Neural progenitor cell (in vitro differentiated cells): ENCODE measurements at regions not wholly inside any gene's neighbourhood (a gene's known extent, or its start where the extent isn't known, plus 50 kb on each side); places are given as distances from the start of the nearest gene placed in this dataset.

Experiments used
- DNase-seq: peaks from one replicate; pipeline ENCODE4 v3.0.0-alpha.2; 2016; ENCODE audit warnings: low spot score
- H2AFZ ChIP-seq: fragments of 200-600 bp; sonication (generic); replicated peaks from 2 replicates; pipeline ENCODE4 v1.6.1; 2016; ENCODE audit warnings: antibody characterized with exemption
- H3F3A ChIP-seq: fragments of 200-600 bp; sonication (generic); 2 replicates; pipeline ENCODE4 v1.6.1; 2016; ENCODE audit warnings: antibody characterized with exemption, low read depth
- H3K27ac ChIP-seq: fragments of 200-600 bp; sonication (generic); 2 replicates; pipeline ENCODE4 v1.5.1; 2016; ENCODE audit warnings: mild to moderate bottlenecking
- H3K27me3 ChIP-seq: fragments of 200-600 bp; sonication (generic); 2 replicates; pipeline ENCODE4 v1.6.1; 2016; ENCODE audit warnings: mild to moderate bottlenecking, moderate library complexity
- H3K36me3 ChIP-seq: fragments of 200-600 bp; sonication (generic); 2 replicates; pipeline ENCODE4 v1.5.1; 2016
- H3K4me1 ChIP-seq: fragments of 200-600 bp; sonication (generic); 2 replicates; pipeline ENCODE4 v1.6.1; 2016; ENCODE audit warnings: mixed run types
- H3K4me2 ChIP-seq: fragments of 200-600 bp; sonication (generic); 2 replicates; pipeline ENCODE4 v1.6.1; 2016
- H3K4me3 ChIP-seq: fragments of 200-600 bp; sonication (generic); 2 replicates; pipeline ENCODE4 v1.5.1; 2016
- H3K79me2 ChIP-seq: fragments of 200-600 bp; sonication (generic); 2 replicates; pipeline ENCODE4 v1.6.1; 2016; ENCODE audit warnings: low read depth
- H3K9ac ChIP-seq: fragments of 200-600 bp; sonication (generic); 2 replicates; pipeline ENCODE4 v1.6.1; 2016
- H3K9me3 ChIP-seq: fragments of 200-600 bp; sonication (generic); 2 replicates; pipeline ENCODE4 v1.5.1; 2016; ENCODE audit warnings: low read depth
- H4K20me1 ChIP-seq: fragments of 200-600 bp; sonication (generic); 2 replicates; pipeline ENCODE4 v1.6.1; 2016; ENCODE audit warnings: low read depth
- H3K27ac Mint-ChIP-seq: 3 replicates; pipeline ENCODE4 v1.8.0; 2021; ENCODE audit warnings: mixed read lengths
- H3K27me3 Mint-ChIP-seq: 2 replicates; pipeline ENCODE4 v1.8.0; 2022; ENCODE audit warnings: low read depth, mild to moderate bottlenecking, inconsistent platforms, moderate library complexity, mixed read lengths; ENCODE audit not compliant: insufficient read depth
- H3K36me3 Mint-ChIP-seq: 3 replicates; pipeline ENCODE4 v1.8.0; 2021; ENCODE audit warnings: mixed read lengths
- H3K4me1 Mint-ChIP-seq: 3 replicates; pipeline ENCODE4 v1.8.0; 2021; ENCODE audit warnings: mixed read lengths
- H3K4me3 Mint-ChIP-seq: 3 replicates; pipeline ENCODE4 v1.8.0; 2021; ENCODE audit warnings: mild to moderate bottlenecking, moderate library complexity, mixed read lengths
- H3K9me3 Mint-ChIP-seq: 3 replicates; pipeline ENCODE4 v1.8.0; 2020; ENCODE audit warnings: mixed read lengths
- CTCF ChIP-seq: fragments of 200-600 bp; sonication (generic); IDR thresholded peaks from 2 replicates; pipeline ENCODE4 v1.5.1; 2017; ENCODE audit warnings: antibody characterized with exemption, mild to moderate bottlenecking
- EZH2 ChIP-seq: fragments of 200-600 bp; sonication (generic); IDR thresholded peaks from 2 replicates; pipeline ENCODE4 v1.6.1; 2017; ENCODE audit warnings: antibody characterized with exemption, mild to moderate bottlenecking, moderate library complexity
- EZH2phosphoT487 ChIP-seq: fragments of 200-600 bp; sonication (generic); IDR thresholded peaks from 2 replicates; pipeline ENCODE4 v1.6.1; 2017; ENCODE audit warnings: antibody characterized with exemption

DNA sequence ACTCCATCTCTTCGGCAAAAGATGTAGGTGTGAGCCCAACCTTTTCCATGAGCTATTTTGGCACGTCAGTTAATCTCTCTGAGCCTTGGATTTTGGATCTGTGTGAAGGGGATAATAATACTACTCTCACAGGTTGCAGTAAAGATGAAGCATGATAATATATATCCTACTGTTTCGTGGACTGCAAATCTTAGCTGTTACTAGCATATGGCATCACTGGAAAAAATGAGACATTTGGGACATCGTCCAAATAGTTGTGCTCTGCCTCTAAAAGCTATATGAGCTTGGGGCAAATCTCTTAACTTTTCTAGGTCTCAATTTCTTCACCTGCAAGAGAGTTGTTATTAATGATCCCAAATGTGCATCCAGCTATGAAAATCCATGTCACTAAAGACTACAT, 147.4 kb upstream of the ZRANB2 start:
- H3K4me1 Mint-ChIP-seq = peaks cover 11% of the 10 kb centered on the region
- Histone ChIP-seq H3K27ac (no peak overlapping the region), H3K36me3 (no peaks in the 10 kb centered on the region), H3K9ac (no peak overlapping the region), H2AFZ (peak overlapping the region; percentile 91), H3K9me3 (no peaks in the 10 kb centered on the region), H3K4me1 (peaks cover 6% of the 10 kb centered on the region), H3K4me3 (no peak overlapping the region), H3K4me2 (no peak overlapping the region), H3F3A (no peaks in the 10 kb centered on the region), H3K79me2 (no peaks in the 10 kb centered on the region), H3K27me3 (no peaks in the 10 kb centered on the region), H4K20me1 (no peaks in the 10 kb centered on the region)
- DNase-seq = no peak
- H3K4me3 Mint-ChIP-seq = no peak overlapping the region
- TF ChIP-seq CTCF = no peak
- TF ChIP-seq EZH2phosphoT487 = no peak
- no peak for TF ChIP-seq EZH2
- no peaks in the 10 kb centered on the region for H3K36me3 Mint-ChIP-seq
- no peaks in the 10 kb centered on the region for H3K27me3 Mint-ChIP-seq
- no peak overlapping the region for H3K27ac Mint-ChIP-seq
- H3K9me3 Mint-ChIP-seq = no peaks in the 10 kb centered on the region

DNA sequence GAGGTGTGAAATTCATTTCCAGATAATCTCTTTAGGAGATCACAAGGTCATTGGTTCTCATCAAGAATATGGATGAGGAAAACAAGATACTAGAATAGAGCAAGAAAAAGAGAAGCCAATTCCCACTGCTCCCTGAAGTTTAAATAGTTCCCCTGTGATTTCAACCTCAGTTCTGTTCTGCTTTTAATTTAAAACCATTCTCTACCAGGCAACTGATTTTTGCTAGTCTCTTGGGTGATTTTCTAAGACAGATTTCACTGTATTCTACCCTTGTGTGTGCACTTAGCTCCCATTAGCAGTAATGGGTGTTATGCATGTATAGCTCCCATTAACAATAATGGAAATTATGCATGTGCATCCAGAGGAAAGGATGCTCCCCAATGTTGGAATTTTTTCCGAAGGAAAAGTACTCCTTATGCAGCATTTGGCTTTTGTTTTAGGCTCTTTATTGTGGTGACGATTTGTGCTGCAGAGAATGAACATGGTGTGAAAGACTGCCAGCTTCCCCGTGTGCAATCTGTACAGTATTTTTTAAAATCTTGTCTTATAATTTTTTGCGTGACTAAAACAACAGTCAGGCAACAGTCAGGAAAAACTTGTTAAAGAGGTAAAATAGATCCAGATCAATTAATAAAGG, 144.0 kb upstream of the ZRANB2 start:
- no peaks in the 10 kb centered on the region for H3K27me3 Mint-ChIP-seq
- no peak for TF ChIP-seq CTCF
- TF ChIP-seq EZH2phosphoT487 = no peak
- TF ChIP-seq EZH2 = no peak
- no peak overlapping the region for H2AFZ ChIP-seq
- peaks cover 11% of the 10 kb centered on the region for H3K4me1 Mint-ChIP-seq
- peaks cover 6% of the 10 kb centered on the region for H3K4me1 ChIP-seq
- no peak for DNase-seq
- no peaks in the 10 kb centered on the region for H3K79me2 ChIP-seq
- H3K4me3 Mint-ChIP-seq = no peak overlapping the region
- no peak overlapping the region for H3K27ac ChIP-seq
- no peaks in the 10 kb centered on the region for H3K9me3 ChIP-seq
- no peaks in the 10 kb centered on the region for H3K36me3 ChIP-seq
- no peaks in the 10 kb centered on the region for H3K27me3 ChIP-seq
- H3K9ac ChIP-seq = no peak overlapping the region
- no peaks in the 10 kb centered on the region for H3K36me3 Mint-ChIP-seq
- H3F3A ChIP-seq = no peaks in the 10 kb centered on the region
- no peak overlapping the region for H3K4me3 ChIP-seq
- H3K4me2 ChIP-seq = no peak overlapping the region
- no peaks in the 10 kb centered on the region for H3K9me3 Mint-ChIP-seq
- no peaks in the 10 kb centered on the region for H4K20me1 ChIP-seq
- H3K27ac Mint-ChIP-seq = no peak overlapping the region

DNA sequence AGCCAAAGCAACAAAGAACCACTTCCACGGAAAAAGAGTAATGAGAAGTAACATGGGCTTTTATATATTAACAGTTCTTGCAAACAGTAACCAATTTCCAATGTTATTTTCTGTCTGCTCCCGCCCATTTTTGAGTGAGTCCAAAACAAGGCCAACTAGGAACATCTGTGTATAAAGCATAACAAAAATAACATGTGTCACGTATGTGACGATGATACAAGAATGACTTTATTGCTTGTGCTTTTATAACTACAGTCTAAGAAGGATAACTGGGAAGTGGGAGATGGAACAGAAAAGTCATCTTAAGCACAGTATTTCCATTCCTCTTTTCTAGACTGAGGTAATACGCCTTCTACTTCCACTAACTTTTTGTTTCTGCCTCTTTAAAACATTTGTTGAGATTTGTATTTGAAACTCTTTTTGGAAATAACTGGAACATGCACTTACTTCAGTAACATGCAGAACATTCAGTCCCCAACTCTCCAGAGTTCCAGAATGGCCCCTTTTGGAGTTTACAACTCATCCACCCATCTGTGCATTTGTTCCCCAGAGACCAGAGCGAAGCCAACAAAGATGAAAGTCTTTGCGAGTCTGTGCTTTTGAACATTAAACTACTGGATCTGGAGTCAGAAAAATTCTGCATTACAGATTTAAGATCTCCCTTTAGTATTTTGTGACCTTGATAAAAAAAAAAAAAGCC, 143.0 kb upstream of the ZRANB2 start:
- Mint-ChIP-seq H3K4me1 (peaks cover 7% of the 10 kb centered on the region), H3K27ac (no peak overlapping the region), H3K4me3 (no peak overlapping the region), H3K9me3 (no peaks in the 10 kb centered on the region), H3K27me3 (no peaks in the 10 kb centered on the region), H3K36me3 (no peaks in the 10 kb centered on the region)
- no peaks in the 10 kb centered on the region for H3K36me3 ChIP-seq
- no peak for TF ChIP-seq EZH2
- no peaks in the 10 kb centered on the region for H3K9me3 ChIP-seq
- no peak overlapping the region for H3K4me3 ChIP-seq
- DNase-seq = no peak
- peaks cover 4% of the 10 kb centered on the region for H3K4me1 ChIP-seq
- no peak overlapping the region for H3K27ac ChIP-seq
- H4K20me1 ChIP-seq = no peaks in the 10 kb centered on the region
- no peaks in the 10 kb centered on the region for H3K79me2 ChIP-seq
- no peak overlapping the region for H3K4me2 ChIP-seq
- H3K27me3 ChIP-seq = no peaks in the 10 kb centered on the region
- no peak overlapping the region for H3K9ac ChIP-seq
- H2AFZ ChIP-seq = no peak overlapping the region
- no peaks in the 10 kb centered on the region for H3F3A ChIP-seq

GRCh38 chr1:71222668-71223067, 141.8 kb upstream of the ZRANB2 start:
- Histone ChIP-seq H3K9me3 (no peaks in the 10 kb centered on the region), H3K27ac (no peak overlapping the region), H3K4me1 (no peaks in the 10 kb centered on the region), H3K4me3 (no peak overlapping the region), H3K36me3 (no peaks in the 10 kb centered on the region), H3K79me2 (no peaks in the 10 kb centered on the region), H3K4me2 (no peak overlapping the region), H3K9ac (no peak overlapping the region), H4K20me1 (no peaks in the 10 kb centered on the region), H3F3A (no peaks in the 10 kb centered on the region), H3K27me3 (no peaks in the 10 kb centered on the region), H2AFZ (no peak overlapping the region)
- TF ChIP-seq CTCF (no peak), EZH2phosphoT487 (no peak), EZH2 (no peak)
- Mint-ChIP-seq H3K27ac (no peak overlapping the region), H3K9me3 (no peaks in the 10 kb centered on the region), H3K4me3 (no peak overlapping the region), H3K4me1 (peaks cover 4% of the 10 kb centered on the region), H3K36me3 (no peaks in the 10 kb centered on the region), H3K27me3 (no peaks in the 10 kb centered on the region)
- DNase-seq = no peak
